NCI-H2171 (cell line): ENCODE measurements at regions not wholly inside any gene's neighbourhood (a gene's known extent, or its start where the extent isn't known, plus 50 kb on each side); places are given as distances from the start of the nearest gene placed in this dataset.
"Not testable (repeated sequence)": the region's sequence is repeated elsewhere in the genome, so short reads cannot be mapped to it uniquely, and the experiment has no call there.

Experiments
- DNase-seq: peaks from one replicate; lab custom pipeline; 2025; lab: John Stamatoyannopoulos, UW

GRCh38 chr2:192809173-192809572, 614.4 kb upstream of the TMEFF2 start:
- no peak for DNase-seq

- no peak for DNase-seq
Measured at GRCh38 chr2:192783643-192784042, 588.9 kb upstream of the TMEFF2 start.

GRCh38 chr2:192775459-192776262, 580.9 kb upstream of the TMEFF2 start:
- no peak for DNase-seq

- no peak for DNase-seq
Measured at GRCh38 chr2:192775011-192775410, 580.3 kb upstream of the TMEFF2 start.

GRCh38 chr2:192773044-192773443, 578.3 kb upstream of the TMEFF2 start:
- DNase-seq, result no peak

GRCh38 chr2:192749611-192750200, 555.0 kb upstream of the TMEFF2 start:
- DNase-seq, result no peak

GRCh38 chr2:192741889-192742288, 547.2 kb upstream of the TMEFF2 start:
- DNase-seq, result no peak

GRCh38 chr2:192735447-192735846, 540.7 kb upstream of the TMEFF2 start:
- DNase-seq, result no peak

GRCh38 chr2:192729369-192729768, 534.6 kb upstream of the TMEFF2 start:
- DNase-seq, result no peak

- no peak for DNase-seq
Measured at GRCh38 chr2:192725991-192726390, 531.3 kb upstream of the TMEFF2 start.

- no peak for DNase-seq
Measured at GRCh38 chr2:192719629-192720028, 524.9 kb upstream of the TMEFF2 start.

- no peak for DNase-seq
Measured at GRCh38 chr2:192718340-192718739, 523.6 kb upstream of the TMEFF2 start.

- no peak for DNase-seq
Measured at GRCh38 chr2:192700934-192701333, 506.2 kb upstream of the TMEFF2 start.

- no peak for DNase-seq
Measured at GRCh38 chr2:192697880-192698279, 503.1 kb upstream of the TMEFF2 start.

- no peak for DNase-seq
Measured at GRCh38 chr2:192696857-192697256, 502.1 kb upstream of the TMEFF2 start.

GRCh38 chr2:192687015-192687414, 492.3 kb upstream of the TMEFF2 start:
- DNase-seq, result no peak

- not testable (repeated sequence) for DNase-seq
Measured at GRCh38 chr2:192682511-192682910, 487.8 kb upstream of the TMEFF2 start.

- DNase-seq, result no peak
Measured at GRCh38 chr2:192675681-192676080, 480.9 kb upstream of the TMEFF2 start.

- no peak for DNase-seq
Measured at GRCh38 chr2:192669505-192670091, 474.9 kb upstream of the TMEFF2 start.

- DNase-seq, result not testable (repeated sequence)
Measured at GRCh38 chr2:192660555-192660954, 465.8 kb upstream of the TMEFF2 start.

GRCh38 chr2:192657362-192657761, 462.6 kb upstream of the TMEFF2 start:
- no peak for DNase-seq

- DNase-seq, result peak; percentile 51
Measured at GRCh38 chr2:192655916-192656315, 461.2 kb upstream of the TMEFF2 start.
